Lower leg skin (tissue), 4 donors: ENCODE measurements at regions not wholly inside any gene's neighbourhood (a gene's known extent, or its start where the extent isn't known, plus 50 kb on each side); places are given as distances from the start of the nearest gene placed in this dataset.

ENCODE experiments used
- DNase-seq, 2 donors: peaks; one replicate each; pipeline ENCODE4 v3.0.0-alpha.2; 2019; ENCODE audit warnings: low spot score in 2 of 2
- H3K4me3 ChIP-seq: fragments of 200-600 bp; sonication (generic); 2 replicates; pipeline ENCODE4 v1.5.1; 2017; ENCODE audit warnings: mild to moderate bottlenecking, low read depth; ENCODE audit not compliant: poor library complexity, severe bottlenecking
- CTCF ChIP-seq, 3 donors: fragments of 450-650 bp; IDR thresholded peaks; one replicate each; pipeline ENCODE4 v1.5.1; 2016; ENCODE audit warnings: antibody characterized with exemption in 3 of 3, mild to moderate bottlenecking in 3 of 3, moderate library complexity in 2 of 3
- POLR2A ChIP-seq, 2 donors: fragments of 450-650 bp; IDR thresholded peaks; one replicate each; pipeline ENCODE4 v1.6.1; 2016 to 2017; ENCODE audit warnings: antibody characterized with exemption in 2 of 2, mild to moderate bottlenecking in 1 of 2, moderate library complexity in 1 of 2
- WGBS, 2 donors: methylation state at CpG; one replicate each; pipeline ENCODE4 v1.1.5; 2018; 5-methylcytosine and 5-hydroxymethylcytosine counted together
- intact Hi-C: fragments of 100-400 bp; cut with DNase I; formaldehyde crosslinking; loops from one replicate; pipeline ENCODE4 v1.15.0; 2023; ENCODE audit warnings: low total_unique reads

GRCh38 chr19:28887920-28888618, 324.9 kb downstream of the UQCRFS1 start:
- H3K4me3 ChIP-seq, result no peak overlapping the region
- DNase-seq, result no peak
- TF ChIP-seq POLR2A (IDR thresholded peaks at IDR 0.05) (no peak), CTCF (IDR thresholded peaks at IDR 0.05) (no peak)
- WGBS, 2 donors, result 72 to 74% methylated on average over 9 to 13 of the region's 14 CpGs
- intact Hi-C loops, result no loop called here

- no peak overlapping the region for H3K4me3 ChIP-seq
- TF ChIP-seq POLR2A (IDR thresholded peaks at IDR 0.05) (no peak), CTCF (IDR thresholded peaks at IDR 0.05) (no peak)
- intact Hi-C loops, result no loop called here
- no peak for DNase-seq
- 35 to 42% methylated on average over 3 of the region's 3 CpGs for WGBS, 2 donors
Measured at GRCh38 chr19:28886708-28887107, 326.2 kb downstream of the UQCRFS1 start.

- intact Hi-C loops, result no loop called here
- DNase-seq, result no peak
- no peak for TF ChIP-seq POLR2A (IDR thresholded peaks at IDR 0.05)
- no peak for TF ChIP-seq CTCF (IDR thresholded peaks at IDR 0.05)
- no peak overlapping the region for H3K4me3 ChIP-seq
- WGBS, 2 donors, result 67 to 69% methylated on average over 4 of the region's 4 CpGs
Measured at GRCh38 chr19:28885965-28886364, 327.0 kb downstream of the UQCRFS1 start.

- intact Hi-C loops, result no loop called here
- 55 to 62% methylated on average over 12 of the region's 12 CpGs for WGBS, 2 donors
- DNase-seq, result no peak
- no peak for TF ChIP-seq CTCF (IDR thresholded peaks at IDR 0.05)
- no peak for TF ChIP-seq POLR2A (IDR thresholded peaks at IDR 0.05)
- H3K4me3 ChIP-seq, result no peak overlapping the region
Measured at GRCh38 chr19:28884786-28885476, 328.0 kb downstream of the UQCRFS1 start.

GRCh38 chr19:28883241-28883693, 329.7 kb downstream of the UQCRFS1 start:
- peak; percentile 15 to 87 for DNase-seq
- intact Hi-C loops, result no loop called here
- TF ChIP-seq CTCF (IDR thresholded peaks at IDR 0.05) (no peak), POLR2A (IDR thresholded peaks at IDR 0.05) (no peak)
- H3K4me3 ChIP-seq, result no peak overlapping the region
- 12 to 31% methylated on average over 9 of the region's 9 CpGs for WGBS, 2 donors
